ENCODE measurements at regions not wholly inside any gene's neighbourhood (a gene's known extent, or its start where the extent isn't known, plus 50 kb on each side); places are given as distances from the start of the nearest gene placed in this dataset.

- CTCF ChIA-PET, result no interaction called here
- H3K27me3 Mint-ChIP-seq, result no peaks in the 10 kb centered on the region
- no peak overlapping the region for H3K4me3 Mint-ChIP-seq
- no peak for ATAC-seq (ENCODE audit: low read depth)
- H3K36me3 Mint-ChIP-seq (ENCODE audit: low read depth), result no peaks in the 10 kb centered on the region
- no peak overlapping the region for H3K27ac Mint-ChIP-seq
- H3K9me3 Mint-ChIP-seq, result no peaks in the 10 kb centered on the region
- TF ChIP-seq CTCF (IDR thresholded peaks at IDR 0.05), result no peak
- intact Hi-C loops (cut with micrococcal nuclease), result no loop called here
- POLR2A ChIA-PET, result no interaction called here
- DNase-seq, result no peak
- no peaks in the 10 kb centered on the region for H3K4me1 Mint-ChIP-seq
Measured at GRCh38 chr2:2639251-2640139, 308.4 kb upstream of the MYT1L start.

GRCh38 chr2:2638547-2639220 is 307.6 kb upstream of the MYT1L start:
- H3K27ac Mint-ChIP-seq, result no peak overlapping the region
- no peaks in the 10 kb centered on the region for H3K27me3 Mint-ChIP-seq
- TF ChIP-seq CTCF (IDR thresholded peaks at IDR 0.05), result no peak
- no peaks in the 10 kb centered on the region for H3K4me1 Mint-ChIP-seq
- intact Hi-C loops (cut with micrococcal nuclease), result no loop called here
- no peaks in the 10 kb centered on the region for H3K36me3 Mint-ChIP-seq (ENCODE audit: low read depth)
- DNase-seq, result no peak
- H3K4me3 Mint-ChIP-seq, result no peak overlapping the region
- ChIA-PET POLR2A (no interaction called here), CTCF (no interaction called here)
- no peak for ATAC-seq (ENCODE audit: low read depth)
- H3K9me3 Mint-ChIP-seq, result no peaks in the 10 kb centered on the region

GRCh38 chr2:2636813-2637212 is 305.7 kb upstream of the MYT1L start:
- DNase-seq, result no peak

GRCh38 chr2:2635025-2635528 is 304.0 kb upstream of the MYT1L start:
- Mint-ChIP-seq H3K27ac (no peak overlapping the region), H3K27me3 (no peaks in the 10 kb centered on the region), H3K36me3 (ENCODE audit: low read depth) (no peaks in the 10 kb centered on the region), H3K4me3 (no peak overlapping the region), H3K4me1 (no peaks in the 10 kb centered on the region), H3K9me3 (no peaks in the 10 kb centered on the region)
- DNase-seq, result no peak
- ChIA-PET POLR2A (no interaction called here), CTCF (no interaction called here)
- TF ChIP-seq CTCF (IDR thresholded peaks at IDR 0.05), result no peak
- intact Hi-C loops (cut with micrococcal nuclease), result no loop called here
- ATAC-seq (ENCODE audit: low read depth), result no peak

More at GRCh38 chr2:2636813-2637212, 305.7 kb upstream of the MYT1L start:
- ChIA-PET POLR2A (no interaction called here), CTCF (no interaction called here)
- no peaks in the 10 kb centered on the region for H3K4me1 Mint-ChIP-seq
- no peak for TF ChIP-seq CTCF (IDR thresholded peaks at IDR 0.05)
- H3K27ac Mint-ChIP-seq, result no peak overlapping the region
- ATAC-seq (ENCODE audit: low read depth), result no peak
- intact Hi-C loops (cut with micrococcal nuclease), result no loop called here
- H3K9me3 Mint-ChIP-seq, result no peaks in the 10 kb centered on the region
- H3K27me3 Mint-ChIP-seq, result no peaks in the 10 kb centered on the region
- no peak overlapping the region for H3K4me3 Mint-ChIP-seq
- no peaks in the 10 kb centered on the region for H3K36me3 Mint-ChIP-seq (ENCODE audit: low read depth)

GRCh38 chr2:2633017-2633416 is 301.9 kb upstream of the MYT1L start:
- no peaks in the 10 kb centered on the region for H3K36me3 Mint-ChIP-seq (ENCODE audit: low read depth)
- POLR2A ChIA-PET, result no interaction called here
- no peak overlapping the region for H3K27ac Mint-ChIP-seq
- CTCF ChIA-PET, result no interaction called here
- H3K9me3 Mint-ChIP-seq, result no peaks in the 10 kb centered on the region
- H3K4me1 Mint-ChIP-seq, result no peaks in the 10 kb centered on the region
- no peak overlapping the region for H3K4me3 Mint-ChIP-seq
- intact Hi-C loops (cut with micrococcal nuclease), result no loop called here
- ATAC-seq (ENCODE audit: low read depth) (no peak), DNase-seq (no peak)
- no peak for TF ChIP-seq CTCF (IDR thresholded peaks at IDR 0.05)
- no peaks in the 10 kb centered on the region for H3K27me3 Mint-ChIP-seq
